Upper lobe of left lung (tissue), 4 donors: ENCODE measurements at regions not wholly inside any gene's neighbourhood (a gene's known extent, or its start where the extent isn't known, plus 50 kb on each side); places are given as distances from the start of the nearest gene placed in this dataset.

Experiments used
- POLR2A ChIP-seq, 4 donors: fragments of 450-650 bp; IDR thresholded peaks; one replicate each; pipeline ENCODE4 v1.5.1; 2016 to 2017; ENCODE audit warnings: antibody characterized with exemption in 4 of 4, mild to moderate bottlenecking in 2 of 4
- POLR2AphosphoS5 ChIP-seq, 2 donors: sonication (generic); formaldehyde crosslinking; IDR thresholded peaks; one replicate each; pipeline ENCODE4 v1.5.1; 2017; ENCODE audit warnings: antibody characterized with exemption in 2 of 2
- TF ChIP-seq, protein P1 (sequence below), 6 experiments: fragments of 450-650 bp in 4 of 6; fragments of 200-600 bp in 2 of 6; sonication (generic) in 2 of 6; IDR thresholded peaks; one replicate each; pipeline ENCODE4 v1.5.1; 2016 to 2019; ENCODE audit warnings: antibody characterized with exemption in 6 of 6

GRCh38 chr2:195021711-195022507 is 635.1 kb upstream of the SLC39A10 start:
- TF ChIP-seq POLR2A (IDR thresholded peaks at IDR 0.05) (no peak), POLR2AphosphoS5 (IDR thresholded peaks at IDR 0.05) (no peak)
- TF ChIP-seq, protein P1, sequence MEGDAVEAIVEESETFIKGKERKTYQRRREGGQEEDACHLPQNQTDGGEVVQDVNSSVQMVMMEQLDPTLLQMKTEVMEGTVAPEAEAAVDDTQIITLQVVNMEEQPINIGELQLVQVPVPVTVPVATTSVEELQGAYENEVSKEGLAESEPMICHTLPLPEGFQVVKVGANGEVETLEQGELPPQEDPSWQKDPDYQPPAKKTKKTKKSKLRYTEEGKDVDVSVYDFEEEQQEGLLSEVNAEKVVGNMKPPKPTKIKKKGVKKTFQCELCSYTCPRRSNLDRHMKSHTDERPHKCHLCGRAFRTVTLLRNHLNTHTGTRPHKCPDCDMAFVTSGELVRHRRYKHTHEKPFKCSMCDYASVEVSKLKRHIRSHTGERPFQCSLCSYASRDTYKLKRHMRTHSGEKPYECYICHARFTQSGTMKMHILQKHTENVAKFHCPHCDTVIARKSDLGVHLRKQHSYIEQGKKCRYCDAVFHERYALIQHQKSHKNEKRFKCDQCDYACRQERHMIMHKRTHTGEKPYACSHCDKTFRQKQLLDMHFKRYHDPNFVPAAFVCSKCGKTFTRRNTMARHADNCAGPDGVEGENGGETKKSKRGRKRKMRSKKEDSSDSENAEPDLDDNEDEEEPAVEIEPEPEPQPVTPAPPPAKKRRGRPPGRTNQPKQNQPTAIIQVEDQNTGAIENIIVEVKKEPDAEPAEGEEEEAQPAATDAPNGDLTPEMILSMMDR (IDR thresholded peaks at IDR 0.05): no peak
